HG03095 (cell line): ENCODE measurements at regions not wholly inside any gene's neighbourhood (a gene's known extent, or its start where the extent isn't known, plus 50 kb on each side); places are given as distances from the start of the nearest gene placed in this dataset.

Source experiments
- ATAC-seq: cut with Tn5 transposase; IDR thresholded peaks from one replicate; pipeline ENCODE4 v1.9.1; 2021; ENCODE audit warnings: moderate library complexity; ENCODE audit not compliant: unreplicated experiment

DNA sequence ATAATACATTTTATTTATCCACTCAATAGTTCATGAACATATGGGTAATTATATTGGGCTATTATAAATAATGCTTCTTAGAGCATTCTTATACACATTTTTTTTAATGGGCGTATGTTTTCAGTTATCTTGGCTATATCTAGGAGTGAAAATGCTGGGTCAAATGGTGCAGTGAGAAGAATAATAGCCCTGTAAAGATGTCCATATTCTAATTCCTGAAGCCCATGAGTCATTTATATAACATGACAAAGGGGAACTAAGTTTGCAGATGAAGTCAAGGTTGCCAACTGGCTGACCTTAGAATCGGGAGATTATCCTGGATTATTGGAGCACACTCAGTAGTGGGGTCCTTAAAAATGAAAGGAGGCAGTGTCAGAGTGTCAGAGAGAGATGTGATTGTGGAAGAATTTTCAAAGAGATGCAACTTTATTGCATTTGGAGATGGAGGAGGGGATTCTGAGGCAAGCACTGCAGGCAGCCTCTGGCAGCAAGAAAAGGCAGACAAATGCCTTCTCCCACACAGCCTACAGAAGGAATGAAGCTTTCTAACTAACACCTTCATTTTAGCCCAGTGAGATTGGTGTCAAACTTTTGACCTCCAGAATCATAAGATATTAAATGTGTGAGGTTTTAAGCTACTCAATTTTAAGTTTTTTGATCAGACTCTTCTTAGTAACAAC lies 106.1 kb upstream of the HS3ST1 start:
- no peak for ATAC-seq

DNA sequence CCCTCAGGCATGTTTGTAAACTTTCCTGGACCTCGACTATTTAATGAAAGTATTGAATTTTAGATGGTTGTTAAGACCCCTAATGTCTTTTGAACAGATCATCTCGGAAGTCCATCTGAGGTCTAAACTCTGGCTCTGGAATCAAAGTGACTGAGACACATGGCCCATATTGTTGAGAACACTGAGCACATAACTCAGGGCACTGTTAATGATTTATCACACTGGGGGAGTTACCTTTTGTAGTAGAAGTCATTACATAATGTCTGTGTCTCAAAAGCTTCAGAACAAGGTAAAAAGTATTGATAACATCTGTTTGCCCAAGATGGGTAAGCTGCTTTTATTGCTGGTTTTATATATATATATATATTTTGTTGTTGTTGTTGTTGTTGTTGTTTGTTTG lies 103.4 kb upstream of the HS3ST1 start:
- ATAC-seq, result no peak

DNA sequence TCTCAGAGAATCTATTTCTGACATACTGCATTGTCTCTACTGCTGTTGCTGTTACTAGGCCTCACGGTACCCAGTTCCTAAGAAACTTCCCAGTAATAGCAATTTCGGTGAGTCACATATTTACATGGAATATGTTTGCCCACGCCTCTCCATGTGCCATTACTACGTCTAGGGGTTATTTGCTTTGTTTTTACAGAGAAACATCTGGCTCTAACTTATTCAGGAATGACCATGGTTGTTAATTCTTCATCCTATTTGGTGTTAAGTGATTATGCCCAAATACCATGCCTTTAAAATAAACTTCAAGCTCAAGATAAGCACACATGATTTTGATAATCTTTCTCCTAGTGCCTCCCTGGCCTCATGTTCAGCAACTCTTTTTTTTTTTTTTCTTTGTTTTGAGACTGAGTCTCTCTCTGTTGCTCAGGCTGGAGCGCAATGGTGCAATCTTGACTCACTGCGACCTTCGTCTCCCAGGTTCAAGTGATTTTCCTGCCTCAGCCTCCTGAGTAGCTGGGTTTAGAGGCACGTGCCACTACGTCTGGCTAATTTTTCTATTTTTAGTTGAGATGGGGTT lies 101.0 kb upstream of the HS3ST1 start:
- no peak for ATAC-seq

DNA sequence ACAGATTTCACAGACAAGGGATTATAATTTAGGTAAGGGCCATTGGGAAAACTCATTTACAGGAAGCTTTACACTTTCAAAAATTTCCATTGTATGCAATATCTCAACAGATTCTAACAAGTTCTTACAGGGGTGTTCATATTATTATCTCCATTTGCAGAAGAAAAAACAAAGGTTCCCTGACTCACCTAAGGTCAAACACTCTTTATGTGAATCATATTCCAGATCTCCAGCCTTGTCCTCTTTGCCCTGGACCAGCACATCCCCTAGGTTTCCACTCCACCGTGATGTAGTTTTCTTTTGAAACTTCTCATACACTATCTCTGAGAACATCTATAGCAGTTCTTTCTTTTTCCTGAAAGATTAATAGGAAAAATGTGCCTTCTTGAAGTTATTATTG lies 96.4 kb upstream of the HS3ST1 start:
- no peak for ATAC-seq

DNA sequence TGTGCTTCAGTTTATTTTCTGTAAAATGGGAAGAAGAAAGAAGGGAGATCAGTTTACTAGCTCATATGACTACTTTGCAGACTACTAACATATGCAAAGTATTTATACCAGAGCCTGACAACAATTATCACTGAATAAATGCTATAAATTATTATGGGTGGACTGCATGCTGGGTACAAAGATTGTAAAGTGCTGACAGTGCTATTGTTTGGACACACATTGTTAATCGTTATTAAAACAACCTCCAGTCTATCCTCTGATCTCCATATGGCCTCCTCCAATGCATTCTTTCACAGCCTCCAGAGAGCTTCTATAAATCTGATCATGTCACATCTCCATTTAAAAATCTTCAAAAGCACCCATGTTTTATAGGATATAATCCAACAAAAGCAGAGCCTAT lies 90.1 kb upstream of the HS3ST1 start:
- ATAC-seq, result no peak

DNA sequence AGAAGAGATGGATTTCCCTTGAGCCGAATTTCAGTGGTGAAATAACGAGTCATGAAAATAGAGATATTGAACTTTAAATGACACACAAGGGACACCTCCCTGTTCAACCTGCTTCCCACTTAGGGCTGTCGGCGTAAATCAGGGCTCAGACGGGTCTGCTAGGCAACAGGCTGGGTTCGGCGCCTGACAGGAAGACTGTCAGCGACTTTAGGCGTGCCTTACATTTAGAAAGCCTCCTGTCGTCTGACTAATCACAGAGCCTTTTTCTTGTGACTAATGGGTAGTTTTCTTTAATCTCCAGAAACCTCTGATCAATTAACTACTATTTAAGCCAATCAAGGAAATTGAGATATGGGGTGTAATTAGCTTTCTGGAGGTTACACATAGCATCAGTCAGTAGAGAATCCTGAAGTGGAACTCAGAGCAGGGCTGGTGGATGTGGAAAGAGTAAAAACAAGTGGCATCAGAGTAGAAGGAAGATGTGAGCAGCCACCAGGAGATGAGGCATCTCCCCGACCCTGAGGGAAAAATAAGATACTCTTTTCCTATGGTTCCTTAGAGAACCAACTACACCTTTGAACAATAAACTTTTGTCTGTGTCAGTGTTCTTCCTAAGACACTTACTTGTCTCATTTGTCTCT lies 86.2 kb upstream of the HS3ST1 start:
- no peak for ATAC-seq

DNA sequence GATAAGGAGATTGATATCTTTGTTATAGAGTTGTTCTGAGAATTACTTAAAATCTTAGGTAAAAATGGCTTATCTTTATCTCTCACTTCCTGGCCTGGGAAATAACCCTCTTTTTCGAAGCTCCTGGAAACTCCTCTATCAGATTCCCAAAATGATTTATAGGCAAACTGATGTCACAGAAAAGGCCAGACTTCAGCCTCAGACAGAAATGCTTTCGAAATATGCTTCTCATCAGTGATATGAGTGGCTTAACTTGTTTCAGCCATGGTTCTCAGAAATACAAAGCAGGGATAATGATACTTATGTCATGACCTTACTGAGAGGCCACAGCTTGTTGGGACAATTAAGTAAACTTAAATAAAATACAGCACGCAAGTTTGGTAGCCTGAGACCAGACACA lies 85.3 kb upstream of the HS3ST1 start:
- ATAC-seq, result no peak

DNA sequence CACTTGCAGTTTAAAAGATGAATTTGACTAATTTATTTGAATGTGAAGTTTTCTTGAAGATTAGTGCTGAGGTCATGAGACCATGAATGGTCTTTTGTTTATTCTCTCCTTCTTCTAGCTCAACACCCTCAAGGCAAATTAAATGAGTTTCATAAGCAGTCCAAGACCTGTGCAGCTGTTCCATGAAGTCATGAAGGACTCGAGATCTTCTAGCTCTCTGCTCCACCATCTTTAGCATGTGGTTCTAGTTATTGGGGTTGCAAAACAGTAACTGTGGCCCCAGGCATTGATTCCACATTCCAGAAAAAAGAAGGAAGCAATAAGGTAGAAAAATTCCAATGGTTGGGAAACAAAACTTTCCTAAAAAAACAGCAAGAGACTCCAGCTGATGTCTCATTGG lies 84.2 kb upstream of the HS3ST1 start:
- no peak for ATAC-seq

DNA sequence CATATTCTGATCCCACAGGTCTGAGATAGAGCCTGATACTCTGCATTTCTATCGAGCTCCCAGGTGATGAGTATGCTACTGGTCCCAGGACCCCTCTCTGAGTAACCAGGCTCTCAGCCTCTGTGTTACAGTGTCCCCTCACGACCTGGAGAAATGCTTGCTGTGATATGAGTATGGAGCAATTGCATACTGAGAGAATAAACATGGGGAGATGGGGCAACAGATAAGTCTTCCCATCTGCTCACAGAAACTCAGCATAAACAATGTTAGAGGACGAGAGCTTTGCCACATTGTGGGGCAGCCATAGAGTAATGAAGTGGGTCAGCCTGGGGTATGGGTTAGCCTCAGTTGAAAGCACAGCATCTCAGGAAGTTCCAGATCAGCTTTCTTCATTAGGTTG lies 82.6 kb upstream of the HS3ST1 start:
- no peak for ATAC-seq

DNA sequence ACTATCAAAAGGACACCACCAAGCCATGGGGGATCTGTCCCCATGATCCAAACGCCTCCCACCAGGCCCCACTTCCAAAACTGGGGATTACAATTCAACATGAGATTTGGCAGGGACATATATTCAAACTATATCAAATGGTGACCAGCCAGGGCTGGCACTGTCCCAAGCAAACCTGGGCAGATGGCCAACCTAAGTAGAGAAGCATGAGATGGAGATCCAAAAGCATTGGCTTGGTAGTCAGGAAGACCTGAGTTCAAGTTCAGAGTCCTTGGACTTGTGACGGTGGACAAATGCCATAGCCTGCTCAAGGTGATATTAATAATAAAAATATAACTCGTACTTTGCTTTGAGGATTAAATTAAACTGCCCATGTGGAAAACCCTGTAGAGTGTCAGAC lies 79.2 kb upstream of the HS3ST1 start:
- no peak for ATAC-seq

DNA sequence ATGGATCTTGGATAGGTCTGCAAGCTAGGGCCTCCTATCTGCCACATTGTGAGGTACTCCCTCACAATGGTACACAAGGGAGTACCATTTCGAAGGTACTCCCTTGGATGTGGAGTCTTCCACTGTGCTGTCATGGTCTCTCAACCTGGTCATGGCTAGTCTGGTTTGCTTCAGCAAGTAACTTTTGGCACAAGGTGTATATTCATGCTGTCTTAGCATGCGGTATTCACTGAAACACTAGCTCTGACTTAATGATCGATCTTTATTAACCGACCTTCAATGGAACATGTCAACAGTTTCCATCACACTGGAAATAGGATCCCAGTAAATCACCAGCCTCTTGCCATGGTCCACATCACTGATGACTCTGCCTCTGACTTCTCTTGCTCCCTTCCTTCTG lies 77.5 kb upstream of the HS3ST1 start:
- ATAC-seq, result no peak

DNA sequence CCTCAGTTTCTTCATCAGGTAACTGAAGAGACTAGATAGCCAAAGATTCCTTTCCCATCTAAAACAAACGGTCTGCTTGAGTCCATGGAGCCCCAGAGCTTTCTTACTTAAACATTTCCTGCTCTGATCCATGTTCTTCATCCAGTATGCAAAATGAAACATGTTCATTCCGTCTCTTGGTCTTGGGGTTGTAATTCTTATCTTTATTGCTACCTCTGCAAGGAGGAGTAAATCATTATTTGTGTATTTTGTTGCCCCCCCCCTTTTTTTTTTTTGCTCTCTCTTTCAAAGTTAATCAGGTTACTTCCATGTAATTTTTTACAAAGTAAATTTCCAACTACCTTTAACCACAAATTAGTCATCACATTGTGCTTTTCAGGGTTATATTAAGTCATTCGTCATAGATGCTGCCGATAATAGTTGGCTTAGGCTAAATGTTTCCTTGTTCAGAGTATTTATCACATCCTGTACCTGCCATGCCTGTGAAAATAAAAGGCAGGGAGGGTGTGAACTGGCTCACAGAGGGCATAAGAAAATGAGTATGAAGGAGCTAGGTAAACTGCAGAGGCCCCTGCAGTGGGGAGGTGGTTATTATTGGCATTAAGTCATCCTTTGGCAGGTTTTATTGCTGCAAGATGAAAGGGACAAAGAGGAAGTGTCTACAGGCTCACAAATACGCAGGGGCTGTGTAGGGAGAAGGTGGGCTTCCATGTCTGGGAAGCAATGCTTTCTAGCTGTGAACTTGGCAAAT lies 76.7 kb upstream of the HS3ST1 start:
- ATAC-seq, result no peak

DNA sequence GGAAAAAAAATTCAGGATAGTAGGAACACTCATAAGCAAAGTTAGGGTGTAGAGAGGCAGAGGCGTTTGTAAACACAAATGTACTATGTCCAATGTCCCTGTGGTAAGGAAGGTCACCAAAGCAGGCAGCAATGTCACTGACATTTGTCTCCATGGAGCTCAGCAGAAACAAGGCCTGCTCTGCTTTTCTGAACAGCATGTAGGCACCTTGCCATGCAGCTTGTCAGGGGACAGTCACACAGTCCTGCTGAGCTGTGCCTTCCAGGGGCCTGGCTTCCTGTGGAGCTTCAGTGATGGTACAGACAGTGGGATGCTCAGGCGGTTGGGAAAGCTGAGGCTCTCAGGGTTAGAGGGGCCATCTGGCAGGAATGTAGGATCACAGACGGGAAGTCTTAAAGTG lies 74.5 kb upstream of the HS3ST1 start:
- ATAC-seq, result no peak

DNA sequence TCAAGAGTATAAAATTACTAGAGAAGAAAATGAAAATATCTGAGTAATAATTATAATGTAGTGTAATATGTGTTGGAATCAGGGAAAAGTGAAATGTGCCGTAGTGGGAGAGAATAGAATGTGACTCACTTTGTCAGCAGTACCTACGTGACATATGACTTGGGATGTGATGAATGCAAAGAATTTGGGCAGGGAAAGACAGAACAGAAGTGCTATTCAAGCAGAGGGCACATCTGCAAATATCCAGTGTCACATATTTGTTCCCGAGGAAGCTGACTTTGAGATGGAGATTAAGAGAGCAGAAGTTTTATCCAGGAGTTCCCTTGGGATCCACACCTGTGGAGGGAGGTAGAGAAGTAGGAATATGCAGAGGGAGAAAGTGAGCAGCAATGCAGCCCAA lies 69.3 kb upstream of the HS3ST1 start:
- ATAC-seq, result no peak

DNA sequence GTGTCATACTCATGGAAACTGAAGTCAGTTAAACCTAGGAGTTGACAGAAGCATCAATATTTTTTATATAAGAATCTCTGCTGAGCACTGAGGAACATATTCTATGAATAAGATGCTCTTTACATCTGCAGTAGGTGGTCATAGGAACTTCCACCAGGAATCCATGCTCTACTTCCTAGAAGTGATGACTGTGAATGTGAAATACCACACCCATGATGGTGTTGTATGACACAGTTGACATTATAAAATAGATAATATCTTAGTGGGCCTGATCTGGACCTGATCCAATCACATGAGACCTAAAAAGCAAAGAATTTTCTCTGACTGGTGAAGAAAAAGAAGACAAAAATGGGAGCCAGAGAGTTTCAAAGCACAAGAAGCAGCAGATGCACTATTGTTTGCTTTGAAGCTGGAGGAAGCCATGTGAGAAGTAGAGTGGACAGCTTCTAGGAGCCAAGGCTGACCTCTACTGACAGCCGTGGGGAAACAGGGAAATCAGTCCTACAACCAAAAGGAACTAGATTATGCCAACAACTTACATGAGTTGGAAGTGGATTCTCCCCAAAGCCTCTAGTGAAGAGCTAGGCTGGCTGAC lies 68.6 kb upstream of the HS3ST1 start:
- no peak for ATAC-seq

DNA sequence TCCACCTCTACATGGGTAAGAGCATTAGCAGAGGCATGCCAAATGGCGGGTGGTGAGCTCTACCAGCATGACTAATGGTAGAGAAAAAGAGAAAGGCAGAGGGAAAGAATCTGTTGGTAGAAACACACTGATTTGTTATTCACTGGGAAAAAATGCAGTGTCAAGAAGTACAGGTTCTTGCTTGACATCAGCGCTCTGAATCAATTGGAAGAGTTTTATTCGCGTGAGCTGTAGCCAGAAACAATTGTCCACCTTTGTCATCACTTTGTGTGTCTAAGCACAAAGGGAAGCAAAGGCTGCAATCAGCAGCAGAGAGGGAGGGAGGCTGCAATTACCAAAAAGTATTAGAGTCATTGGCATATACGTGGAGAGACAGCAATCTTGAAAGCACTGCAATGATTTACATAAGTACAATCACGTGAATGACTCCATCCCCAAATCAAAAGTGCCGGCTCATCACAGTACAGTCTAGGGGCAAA lies 67.7 kb upstream of the HS3ST1 start:
- no peak for ATAC-seq

DNA sequence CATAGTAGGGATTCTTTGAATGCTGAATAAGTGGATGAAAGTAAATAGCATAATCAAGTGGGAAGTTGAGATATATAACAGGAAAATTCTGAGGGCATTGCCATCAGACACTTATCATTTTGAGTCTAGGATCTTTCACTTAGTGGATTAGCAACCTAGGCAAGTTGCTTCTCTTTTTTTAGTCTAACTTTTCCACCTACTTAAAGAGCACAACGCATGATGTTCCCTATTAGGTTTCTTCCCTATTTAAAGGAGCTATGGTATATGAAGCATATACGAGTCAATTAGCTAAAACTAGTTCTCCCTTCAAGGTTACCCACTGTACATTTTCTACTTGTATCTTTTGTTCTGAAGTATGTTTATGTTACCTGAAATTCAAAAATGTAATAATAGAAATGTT lies 67.1 kb upstream of the HS3ST1 start:
- no peak for ATAC-seq

DNA sequence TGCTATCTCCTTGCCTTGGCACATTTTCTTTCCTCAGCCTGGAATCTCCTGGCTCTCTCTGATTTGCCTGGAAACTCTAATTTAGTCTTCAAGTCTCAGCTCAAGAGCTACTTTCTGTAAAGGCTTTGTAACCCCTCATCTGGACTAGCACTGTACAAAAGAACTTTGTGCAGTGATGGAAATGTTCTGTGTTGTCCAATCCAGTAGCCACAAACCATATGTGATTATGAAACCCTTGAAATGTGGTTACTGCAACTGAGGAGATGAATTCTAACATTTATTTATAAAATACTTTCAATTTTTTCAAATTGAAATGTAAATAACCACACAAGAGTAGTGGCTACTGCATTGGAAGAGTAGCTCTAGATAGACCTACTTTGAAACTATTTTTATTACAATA lies 66.6 kb upstream of the HS3ST1 start:
- no peak for ATAC-seq

DNA sequence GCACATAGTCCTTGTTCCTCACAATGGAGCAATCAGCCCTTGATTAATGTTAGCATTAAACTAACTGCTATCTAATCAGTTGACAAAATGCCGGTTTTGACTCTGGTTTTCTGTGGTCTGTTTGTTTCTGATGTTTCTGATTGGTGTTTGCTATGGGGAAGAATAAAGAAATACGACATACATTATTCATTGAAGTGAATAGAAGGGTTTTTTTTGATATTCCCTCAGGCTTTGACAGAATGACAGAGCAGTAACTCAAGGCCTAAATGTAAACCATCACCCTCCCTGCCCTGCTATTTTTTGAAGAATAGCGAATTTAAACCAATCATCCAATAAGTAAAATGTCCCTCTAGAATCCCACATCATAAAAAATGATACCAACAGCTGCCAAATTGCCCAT lies 65.5 kb upstream of the HS3ST1 start:
- ATAC-seq, result no peak

DNA sequence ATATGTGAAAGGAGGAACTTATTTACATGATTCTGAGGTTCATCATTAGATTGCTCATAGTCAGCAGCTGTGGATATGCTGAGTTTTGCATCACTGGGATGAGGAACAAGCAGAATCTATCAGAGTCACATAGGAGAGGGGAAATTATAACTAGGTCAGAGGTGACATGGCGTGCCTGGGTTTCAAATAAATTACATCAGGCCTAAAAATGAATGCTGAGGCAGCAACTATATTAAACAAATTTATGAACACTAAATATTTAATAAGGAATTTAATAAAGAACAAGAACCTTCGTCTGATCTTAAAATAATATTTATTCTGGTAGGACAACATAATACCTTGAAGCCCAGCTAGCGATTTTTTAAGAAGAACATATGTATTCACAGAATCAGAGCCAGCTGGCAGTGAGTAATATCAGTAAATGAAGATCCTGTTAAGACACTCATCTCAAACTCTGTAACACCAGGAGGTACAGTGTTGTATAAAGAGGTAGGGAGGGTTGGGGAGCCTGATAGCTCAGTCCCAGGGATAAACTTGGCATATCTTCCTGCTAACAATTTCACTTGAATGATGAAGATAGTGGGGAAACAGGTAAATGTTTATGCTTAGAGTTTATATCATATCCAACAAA lies 60.9 kb upstream of the HS3ST1 start:
- ATAC-seq, result no peak
